SK-N-MC (cell line): ENCODE measurements at regions not wholly inside any gene's neighbourhood (a gene's known extent, or its start where the extent isn't known, plus 50 kb on each side); places are given as distances from the start of the nearest gene placed in this dataset.

ENCODE experiments used
- FOXP2 ChIP-seq: optimal IDR thresholded peaks from 2 replicates; pipeline ENCODE3; 2011; ENCODE audit warnings: mild to moderate bottlenecking, moderate library complexity; ENCODE audit not compliant: insufficient read depth; ENCODE audit errors: extremely low read length, control extremely low read depth
- POLR2AphosphoS5 ChIP-seq: IDR thresholded peaks from 2 replicates; pipeline ENCODE4 v1.6.1; 2012; ENCODE audit warnings: mild to moderate bottlenecking, low read depth, low read length, borderline replicate concordance

GRCh38 chr5:3194684-3195083, 400.9 kb upstream of the IRX1 start:
- no peak for TF ChIP-seq FOXP2
- TF ChIP-seq POLR2AphosphoS5, result no peak
